Gastrocnemius medialis (tissue), 4 donors: ENCODE measurements at regions not wholly inside any gene's neighbourhood (a gene's known extent, or its start where the extent isn't known, plus 50 kb on each side); places are given as distances from the start of the nearest gene placed in this dataset.

Experiments used
- ATAC-seq, 2 donors: fragments of 150-250 bp; one replicate each; pipeline ENCODE4 v1.9.1; 2016
- DNase-seq, 2 donors: peaks; one replicate each; pipeline ENCODE4 v3.0.0-alpha.2; 2019
- H3K27ac ChIP-seq, 4 donors: fragments of 200-600 bp; sonication (generic); 1 replicate in 1 of 4; 2 replicates in 3 of 4; pipeline ENCODE4 v1.5.1; 2016 to 2018; ENCODE audit warnings: mild to moderate bottlenecking in 2 of 4, moderate library complexity in 1 of 4
- H3K27me3 ChIP-seq, 3 donors: fragments of 200-600 bp; sonication (generic) in 2 of 3; 1 replicate in 1 of 3; 2 replicates in 2 of 3; pipeline versions ENCODE4 v1.5.1 to v1.6.0; 2016 to 2019; ENCODE audit warnings: mild to moderate bottlenecking in 1 of 3, moderate library complexity in 1 of 3
- H3K36me3 ChIP-seq, 2 donors: fragments of 200-600 bp; sonication (generic) in 1 of 2; one replicate each; pipeline ENCODE4 v1.5.1; 2017 to 2018
- H3K4me1 ChIP-seq, 2 donors: fragments of 200-600 bp; sonication (generic) in 1 of 2; one replicate each; pipeline ENCODE4 v1.5.1; 2016 to 2017; ENCODE audit warnings: mild to moderate bottlenecking in 2 of 2
- H3K4me3 ChIP-seq, 4 donors: fragments of 200-600 bp; sonication (generic) in 3 of 4; 1 replicate in 1 of 4; 2 replicates in 3 of 4; pipeline ENCODE4 v1.5.1; 2016 to 2019; ENCODE audit warnings: mild to moderate bottlenecking in 2 of 4
- H3K9me3 ChIP-seq, 3 donors: fragments of 200-600 bp; sonication (generic) in 2 of 3; 1 replicate in 1 of 3; 2 replicates in 2 of 3; pipeline ENCODE4 v1.5.1; 2016 to 2019
- CTCF ChIP-seq, 5 experiments: fragments of 450-650 bp in 3 of 5; fragments of 200-600 bp in 2 of 5; sonication (generic) in 2 of 5; IDR thresholded peaks in 4 of 5; conservative IDR thresholded peaks in 1 of 5; 1 replicate in 4 of 5; 2 replicates in 1 of 5; pipeline ENCODE4 v1.5.1; 2016 to 2019; ENCODE audit warnings: antibody characterized with exemption in 5 of 5, mild to moderate bottlenecking in 3 of 5, moderate library complexity in 3 of 5
- POLR2A ChIP-seq, 2 donors: fragments of 450-650 bp; IDR thresholded peaks; one replicate each; pipeline ENCODE4 v1.6.1; 2017; ENCODE audit warnings: antibody characterized with exemption in 2 of 2, mild to moderate bottlenecking in 2 of 2, moderate library complexity in 2 of 2
- in situ Hi-C, 4 donors: fragments of 200-750 bp; cut with MboI; loops; one replicate each; pipeline versions ENCODE4 v1.15.0 to v1.8.0; 2017; ENCODE audit warnings: low sequenced_read_pairs in 4 of 4
- intact Hi-C: fragments of 100-400 bp; cut with DNase I; formaldehyde crosslinking; loops from one replicate; pipeline ENCODE4 v1.15.1; 2023; ENCODE audit warnings: low total_unique reads

GRCh38 chr6:92763680-92764079, 655.7 kb downstream of the EPHA7 start:
- Histone ChIP-seq H3K36me3 (no peaks in the 10 kb centered on the region), H3K27ac (no peak overlapping the region), H3K27me3 (no peaks in the 10 kb centered on the region), H3K4me1 (no peaks in the 10 kb centered on the region), H3K4me3 (no peak overlapping the region), H3K9me3 (no peaks in the 10 kb centered on the region)
- no peak for TF ChIP-seq POLR2A (IDR thresholded peaks at IDR 0.05)
- no peak for TF ChIP-seq CTCF (IDR thresholded peaks at IDR 0.05 in 4 of 5, conservative IDR thresholded peaks at IDR 0.05 in 1 of 5)
- in situ Hi-C loops: no loop called here
- ATAC-seq (no peak), DNase-seq (no peak)
- intact Hi-C loops: no loop called here

- in situ Hi-C loops: no loop called here
- no peaks in the 10 kb centered on the region for H3K9me3 ChIP-seq
- no peak for DNase-seq
- no peaks in the 10 kb centered on the region for H3K36me3 ChIP-seq
- ATAC-seq: no peak
- no peaks in the 10 kb centered on the region for H3K4me1 ChIP-seq
- no peak overlapping the region for H3K4me3 ChIP-seq
- H3K27ac ChIP-seq: no peak overlapping the region
- no peaks in the 10 kb centered on the region for H3K27me3 ChIP-seq
- TF ChIP-seq POLR2A (IDR thresholded peaks at IDR 0.05) (no peak), CTCF (IDR thresholded peaks at IDR 0.05 in 4 of 5, conservative IDR thresholded peaks at IDR 0.05 in 1 of 5) (no peak)
- intact Hi-C loops: no loop called here
These were observed 656.1 kb downstream of the EPHA7 start for GRCh38 chr6:92763274-92763584.

DNA sequence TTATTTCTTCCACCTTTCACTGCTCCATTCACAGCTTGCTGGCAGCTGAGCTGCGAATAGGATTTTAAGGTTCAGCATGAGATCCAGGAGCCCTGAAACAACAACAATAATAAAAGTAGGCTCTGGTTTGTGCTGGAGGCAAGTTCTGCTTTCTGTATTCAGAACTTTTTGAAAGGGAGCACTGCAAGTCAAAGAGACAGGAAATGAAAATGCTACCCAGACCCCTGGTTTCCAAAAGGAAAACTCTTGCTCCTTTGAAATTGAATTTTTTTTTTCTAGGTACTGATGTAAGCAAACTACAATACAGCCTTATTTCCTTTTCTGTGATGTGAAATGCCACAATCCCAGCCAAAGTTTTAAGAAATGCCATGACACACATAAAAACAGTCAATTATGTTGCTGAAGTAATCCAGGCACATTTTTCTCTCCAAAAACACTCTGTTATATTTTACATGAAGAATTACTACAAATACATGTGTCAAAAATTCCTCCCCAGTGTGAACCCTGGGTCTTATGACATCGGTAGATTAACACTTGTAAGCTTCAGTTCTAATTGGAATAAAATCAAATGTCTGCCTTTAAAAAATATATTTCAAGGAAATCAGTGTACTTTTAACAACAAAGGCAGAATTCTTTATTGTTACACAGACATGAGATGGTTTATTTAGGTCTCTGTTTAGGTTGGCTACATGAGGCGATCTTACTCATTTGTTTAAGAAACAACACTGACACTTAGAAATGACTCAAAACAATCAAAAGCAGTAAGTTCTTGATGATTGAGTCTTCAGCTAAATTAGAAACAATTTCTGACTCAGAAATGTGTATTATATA, 656.7 kb downstream of the EPHA7 start:
- Histone ChIP-seq H3K27me3 (no peaks in the 10 kb centered on the region), H3K4me1 (no peaks in the 10 kb centered on the region), H3K9me3 (no peaks in the 10 kb centered on the region), H3K4me3 (no peak overlapping the region), H3K36me3 (no peaks in the 10 kb centered on the region), H3K27ac (no peak overlapping the region)
- TF ChIP-seq CTCF (IDR thresholded peaks at IDR 0.05 in 4 of 5, conservative IDR thresholded peaks at IDR 0.05 in 1 of 5) (no peak), POLR2A (IDR thresholded peaks at IDR 0.05) (no peak)
- intact Hi-C loops (no loop called here), in situ Hi-C loops (no loop called here)
- no peak for DNase-seq
- ATAC-seq: no peak

GRCh38 chr6:92759178-92759577, 660.2 kb downstream of the EPHA7 start:
- ATAC-seq (no peak), DNase-seq (no peak)
- H3K4me1 ChIP-seq: no peaks in the 10 kb centered on the region
- no peak overlapping the region for H3K4me3 ChIP-seq
- no peak for TF ChIP-seq POLR2A (IDR thresholded peaks at IDR 0.05)
- TF ChIP-seq CTCF (IDR thresholded peaks at IDR 0.05 in 4 of 5, conservative IDR thresholded peaks at IDR 0.05 in 1 of 5): no peak
- no peaks in the 10 kb centered on the region for H3K27me3 ChIP-seq
- no peaks in the 10 kb centered on the region for H3K36me3 ChIP-seq
- H3K9me3 ChIP-seq: no peaks in the 10 kb centered on the region
- intact Hi-C loops (no loop called here), in situ Hi-C loops (no loop called here)
- no peak overlapping the region for H3K27ac ChIP-seq

- Histone ChIP-seq H3K36me3 (no peaks in the 10 kb centered on the region), H3K4me3 (no peak overlapping the region), H3K9me3 (no peaks in the 10 kb centered on the region), H3K4me1 (no peaks in the 10 kb centered on the region), H3K27ac (no peak overlapping the region), H3K27me3 (no peaks in the 10 kb centered on the region)
- ATAC-seq: no peak
- in situ Hi-C loops (no loop called here), intact Hi-C loops (no loop called here)
- TF ChIP-seq POLR2A (IDR thresholded peaks at IDR 0.05) (no peak), CTCF (IDR thresholded peaks at IDR 0.05 in 4 of 5, conservative IDR thresholded peaks at IDR 0.05 in 1 of 5) (no peak)
- no peak for DNase-seq
These were observed 661.4 kb downstream of the EPHA7 start for GRCh38 chr6:92757925-92758324.
